ENCODE measurements at regions not wholly inside any gene's neighbourhood (a gene's known extent, or its start where the extent isn't known, plus 50 kb on each side); places are given as distances from the start of the nearest gene placed in this dataset.

- Mint-ChIP-seq H3K27me3 (ENCODE audit: low read depth) (no peaks in the 10 kb centered on the region), H3K36me3 (ENCODE audit: insufficient read depth in 2 of 2) (no peaks in the 10 kb centered on the region), H3K27ac (no peak overlapping the region), H3K9me3 (peaks cover 8 to 11% of the 10 kb centered on the region in 2 donors), H3K4me3 (no peak overlapping the region), H3K4me1 (ENCODE audit: low read depth) (no peaks in the 10 kb centered on the region)
- no peak for DNase-seq
- ATAC-seq (replicated peaks in 1 of 2) = no peak
Measured at GRCh38 chr20:7274870-7275269, 507.4 kb downstream of the BMP2 start.

GRCh38 chr20:7275645-7276237, 508.3 kb downstream of the BMP2 start:
- ATAC-seq (replicated peaks in 1 of 2) = no peak
- no peaks in the 10 kb centered on the region for H3K36me3 Mint-ChIP-seq (ENCODE audit: insufficient read depth in 2 of 2)

GRCh38 chr20:7285918-7286556, 518.6 kb downstream of the BMP2 start:
- Mint-ChIP-seq H3K4me3 (no peak overlapping the region), H3K36me3 (ENCODE audit: insufficient read depth in 2 of 2) (no peaks in the 10 kb centered on the region), H3K9me3 (peaks cover 3 to 5% of the 10 kb centered on the region in 2 donors), H3K27ac (no peak overlapping the region), H3K27me3 (ENCODE audit: low read depth) (no peaks in the 10 kb centered on the region), H3K4me1 (ENCODE audit: low read depth) (no peaks in the 10 kb centered on the region)
- DNase-seq (peak; percentile 13 to 15), ATAC-seq (replicated peaks in 1 of 2) (no peak)

More at GRCh38 chr20:7275645-7276237, 508.3 kb downstream of the BMP2 start:
- DNase-seq = no peak
- H3K4me3 Mint-ChIP-seq = no peak overlapping the region
- no peaks in the 10 kb centered on the region for H3K4me1 Mint-ChIP-seq (ENCODE audit: low read depth)
- H3K9me3 Mint-ChIP-seq = peaks cover 8 to 11% of the 10 kb centered on the region in 2 donors
- no peak overlapping the region for H3K27ac Mint-ChIP-seq
- H3K27me3 Mint-ChIP-seq (ENCODE audit: low read depth) = no peaks in the 10 kb centered on the region

- no peaks in the 10 kb centered on the region for H3K27me3 Mint-ChIP-seq (ENCODE audit: low read depth)
- peaks cover 0 to 3% of the 10 kb centered on the region in 2 donors for H3K36me3 Mint-ChIP-seq (ENCODE audit: insufficient read depth in 2 of 2)
- H3K4me1 Mint-ChIP-seq (ENCODE audit: low read depth) = no peaks in the 10 kb centered on the region
- no peak overlapping the region for H3K27ac Mint-ChIP-seq
- no peak overlapping the region for H3K4me3 Mint-ChIP-seq
- peaks cover 3 to 5% of the 10 kb centered on the region in 2 donors for H3K9me3 Mint-ChIP-seq
- ATAC-seq (replicated peaks in 1 of 2) (no peak), DNase-seq (no peak)
Measured at GRCh38 chr20:7291323-7291943, 523.9 kb downstream of the BMP2 start.

GRCh38 chr20:7291946-7292345, 524.5 kb downstream of the BMP2 start:
- no peak for DNase-seq
- Mint-ChIP-seq H3K27ac (no peak overlapping the region), H3K36me3 (ENCODE audit: insufficient read depth in 2 of 2) (peaks cover 0 to 3% of the 10 kb centered on the region in 2 donors), H3K9me3 (peaks cover 3 to 5% of the 10 kb centered on the region in 2 donors), H3K27me3 (ENCODE audit: low read depth) (no peaks in the 10 kb centered on the region), H3K4me1 (ENCODE audit: low read depth) (no peaks in the 10 kb centered on the region), H3K4me3 (no peak overlapping the region)
- no peak for ATAC-seq (replicated peaks in 1 of 2)

- ATAC-seq (replicated peaks in 1 of 2) = no peak
- H3K27me3 Mint-ChIP-seq (ENCODE audit: low read depth) = no peaks in the 10 kb centered on the region
- H3K4me3 Mint-ChIP-seq = no peak overlapping the region
- peaks cover 3 to 5% of the 10 kb centered on the region in 2 donors for H3K9me3 Mint-ChIP-seq
- no peak overlapping the region for H3K27ac Mint-ChIP-seq
- no peak for DNase-seq
- H3K36me3 Mint-ChIP-seq (ENCODE audit: insufficient read depth in 2 of 2) = peaks cover 0 to 3% of the 10 kb centered on the region in 2 donors
- no peaks in the 10 kb centered on the region for H3K4me1 Mint-ChIP-seq (ENCODE audit: low read depth)
Measured at GRCh38 chr20:7294816-7295360, 527.4 kb downstream of the BMP2 start.

GRCh38 chr20:7301807-7302206, 534.3 kb downstream of the BMP2 start:
- no peak for ATAC-seq (replicated peaks in 1 of 2)
- Mint-ChIP-seq H3K4me1 (ENCODE audit: low read depth) (no peaks in the 10 kb centered on the region), H3K4me3 (no peak overlapping the region), H3K36me3 (ENCODE audit: insufficient read depth in 2 of 2) (no peaks in the 10 kb centered on the region), H3K27ac (no peak overlapping the region), H3K9me3 (peaks cover 3 to 6% of the 10 kb centered on the region in 2 donors), H3K27me3 (ENCODE audit: low read depth) (no peaks in the 10 kb centered on the region)
- no peak for DNase-seq

- Mint-ChIP-seq H3K36me3 (ENCODE audit: insufficient read depth in 2 of 2) (no peaks in the 10 kb centered on the region), H3K9me3 (peaks cover 3 to 6% of the 10 kb centered on the region in 2 donors), H3K27ac (no peak overlapping the region), H3K4me3 (no peak overlapping the region), H3K27me3 (ENCODE audit: low read depth) (no peaks in the 10 kb centered on the region), H3K4me1 (ENCODE audit: low read depth) (no peaks in the 10 kb centered on the region)
- DNase-seq (no peak), ATAC-seq (replicated peaks in 1 of 2) (no peak)
Measured at GRCh38 chr20:7302250-7302649, 534.8 kb downstream of the BMP2 start.

GRCh38 chr20:7305976-7306375, 538.5 kb downstream of the BMP2 start:
- Mint-ChIP-seq H3K36me3 (ENCODE audit: insufficient read depth in 2 of 2) (no peaks in the 10 kb centered on the region), H3K27me3 (ENCODE audit: low read depth) (no peaks in the 10 kb centered on the region)
- no peak for ATAC-seq (replicated peaks in 1 of 2)

GRCh38 chr20:7308163-7308562, 540.7 kb downstream of the BMP2 start:
- Mint-ChIP-seq H3K36me3 (ENCODE audit: insufficient read depth in 2 of 2) (no peaks in the 10 kb centered on the region), H3K27ac (no peak overlapping the region), H3K4me3 (no peak overlapping the region), H3K4me1 (ENCODE audit: low read depth) (no peaks in the 10 kb centered on the region), H3K9me3 (peaks cover 0 to 8% of the 10 kb centered on the region in 2 donors), H3K27me3 (ENCODE audit: low read depth) (no peaks in the 10 kb centered on the region)
- DNase-seq (no peak), ATAC-seq (replicated peaks in 1 of 2) (no peak)

More at GRCh38 chr20:7305976-7306375, 538.5 kb downstream of the BMP2 start:
- DNase-seq = no peak
- H3K4me3 Mint-ChIP-seq = no peak overlapping the region
- H3K9me3 Mint-ChIP-seq = peaks cover 0 to 6% of the 10 kb centered on the region in 2 donors
- H3K4me1 Mint-ChIP-seq (ENCODE audit: low read depth) = no peaks in the 10 kb centered on the region
- no peak overlapping the region for H3K27ac Mint-ChIP-seq

- Mint-ChIP-seq H3K36me3 (ENCODE audit: insufficient read depth in 2 of 2) (no peaks in the 10 kb centered on the region), H3K9me3 (peaks cover 1 to 10% of the 10 kb centered on the region in 2 donors), H3K27me3 (ENCODE audit: low read depth) (no peaks in the 10 kb centered on the region), H3K27ac (no peak overlapping the region), H3K4me1 (ENCODE audit: low read depth) (no peaks in the 10 kb centered on the region), H3K4me3 (no peak overlapping the region)
- no peak for ATAC-seq (replicated peaks in 1 of 2)
- DNase-seq = no peak
Measured at GRCh38 chr20:7313047-7313446, 545.6 kb downstream of the BMP2 start.

- Mint-ChIP-seq H3K27me3 (ENCODE audit: low read depth) (no peaks in the 10 kb centered on the region), H3K4me1 (ENCODE audit: low read depth) (no peaks in the 10 kb centered on the region), H3K9me3 (peaks cover 13 to 20% of the 10 kb centered on the region in 2 donors), H3K4me3 (no peak overlapping the region), H3K36me3 (ENCODE audit: insufficient read depth in 2 of 2) (no peaks in the 10 kb centered on the region), H3K27ac (no peak overlapping the region)
- DNase-seq (no peak), ATAC-seq (replicated peaks in 1 of 2) (no peak)
Measured at GRCh38 chr20:7323957-7324356, 556.5 kb downstream of the BMP2 start.

- H3K27me3 Mint-ChIP-seq (ENCODE audit: low read depth) = no peaks in the 10 kb centered on the region
- H3K4me3 Mint-ChIP-seq = no peak overlapping the region
- no peaks in the 10 kb centered on the region for H3K4me1 Mint-ChIP-seq (ENCODE audit: low read depth)
- no peak for DNase-seq
- ATAC-seq (replicated peaks in 1 of 2) = no peak
- H3K9me3 Mint-ChIP-seq = peaks cover 7 to 19% of the 10 kb centered on the region in 2 donors
- no peak overlapping the region for H3K27ac Mint-ChIP-seq
- H3K36me3 Mint-ChIP-seq (ENCODE audit: insufficient read depth in 2 of 2) = no peaks in the 10 kb centered on the region
Measured at GRCh38 chr20:7327810-7328209, 560.3 kb downstream of the BMP2 start.

All from activated T-cell treated with anti-CD3 and anti-CD28 coated beads, Interleukin-2, amount 50 U/mL, for 72 hours (primary cell).